CD4-positive, alpha-beta T cell treated with Interleukin-10 for 1 hour (primary cell): ENCODE measurements at regions not wholly inside any gene's neighbourhood (a gene's known extent, or its start where the extent isn't known, plus 50 kb on each side); places are given as distances from the start of the nearest gene placed in this dataset.
"Not testable (repeated sequence)": the region's sequence is repeated elsewhere in the genome, so short reads cannot be mapped to it uniquely, and the experiment has no call there.

Source experiments
- DNase-seq: peaks from one replicate; pipeline ENCODE4 v3.0.0-alpha.2; 2020

DNA sequence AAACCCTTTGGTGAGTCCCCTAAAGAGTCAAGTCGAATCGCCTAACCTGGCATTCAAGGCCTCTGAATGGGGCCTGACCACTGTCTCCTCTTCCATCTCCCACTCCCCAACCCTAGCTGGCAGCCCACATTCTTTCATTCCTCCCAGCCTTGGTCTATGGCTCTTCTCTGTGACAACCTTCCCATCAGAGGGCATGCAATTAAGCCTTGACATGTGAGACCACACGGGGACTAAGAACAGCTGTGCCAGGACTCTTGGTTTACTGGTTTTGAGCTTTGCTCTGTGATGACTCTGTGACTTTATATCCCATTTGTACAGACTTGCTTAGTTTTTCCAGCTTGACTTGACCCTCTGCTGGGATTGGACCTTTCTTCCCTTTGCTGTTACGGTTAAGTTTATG, 116.6 kb downstream of the BUB3 start:
- DNase-seq = no peak

DNA sequence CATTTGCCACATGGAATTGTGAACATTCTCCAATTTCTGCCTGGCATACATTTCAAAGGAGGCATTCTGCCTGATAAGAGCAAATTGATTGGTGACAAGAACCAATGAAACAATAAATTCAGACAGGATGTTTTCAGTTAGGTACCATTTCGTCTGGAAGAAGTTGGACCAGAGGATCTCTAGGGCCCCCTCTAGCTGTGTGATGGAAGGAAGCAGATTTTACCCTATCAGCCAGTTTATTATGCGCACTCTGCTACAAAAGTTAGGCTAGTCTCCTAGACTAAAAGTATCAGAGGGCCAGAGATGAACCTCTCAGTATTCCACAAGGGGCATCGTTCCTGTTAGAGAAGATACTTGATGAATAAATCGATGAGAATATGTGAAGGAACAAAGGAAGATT, 118.0 kb downstream of the BUB3 start:
- DNase-seq = peak; percentile 11

DNA sequence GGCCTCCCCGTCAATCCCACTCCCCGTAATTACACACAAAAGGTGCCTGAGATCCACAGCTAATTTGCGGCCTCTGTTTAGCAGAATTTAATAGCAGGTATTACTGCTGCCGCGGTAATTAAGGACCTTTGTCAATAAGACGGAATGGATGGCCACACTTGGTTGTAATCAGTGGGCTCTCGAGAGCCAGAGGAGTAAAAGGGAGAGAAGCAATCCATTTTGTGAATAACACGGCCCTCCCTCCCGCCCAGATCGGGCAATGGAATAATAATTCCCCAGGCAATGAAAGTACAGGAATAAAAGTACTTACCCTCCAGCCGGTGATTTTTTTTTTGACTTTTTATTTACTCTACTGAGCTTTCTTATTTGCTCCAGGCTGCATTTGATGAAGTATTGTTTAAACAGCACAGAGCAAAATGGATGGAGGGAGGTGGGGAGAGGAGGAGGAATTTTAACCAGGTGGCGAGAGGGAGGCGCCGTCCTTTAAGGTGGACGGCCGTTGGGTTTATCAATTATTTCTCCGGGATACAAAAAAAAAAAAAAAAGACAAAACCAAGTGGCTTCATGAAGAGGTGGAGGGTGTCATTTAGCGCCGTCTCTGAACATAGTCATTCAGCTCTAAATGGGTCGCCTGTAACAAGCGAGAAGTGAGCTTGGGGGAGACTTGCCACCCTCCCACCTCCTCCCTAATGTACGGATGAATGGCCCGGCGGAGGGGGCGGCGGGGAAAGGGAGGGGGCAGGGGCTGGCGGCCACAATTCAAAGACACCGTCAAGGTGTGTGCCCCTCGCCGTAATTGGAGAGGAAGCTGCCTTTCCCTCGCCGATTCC, 120.3 kb downstream of the BUB3 start:
- DNase-seq = no peak

DNA sequence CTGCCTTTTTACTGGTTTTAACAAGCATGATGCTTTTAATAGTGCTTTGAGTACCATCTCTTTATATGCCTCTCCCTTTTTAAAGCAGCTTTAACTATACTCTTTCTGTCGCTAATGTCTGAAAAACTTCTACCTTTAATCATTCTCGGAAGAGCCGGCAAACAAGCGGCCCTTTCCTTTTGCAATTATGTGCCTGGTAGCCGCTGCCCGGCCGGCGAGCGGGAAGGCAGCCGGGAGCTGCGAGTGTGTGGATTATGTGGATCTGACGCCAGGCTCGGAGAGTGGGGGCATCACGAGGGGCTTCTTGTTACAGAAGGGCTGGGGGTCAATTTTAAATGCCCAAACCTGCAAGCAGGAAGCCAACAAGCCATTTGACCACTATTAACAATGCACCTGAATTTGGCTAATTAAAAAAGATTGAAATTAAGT, 120.9 kb downstream of the BUB3 start:
- no peak for DNase-seq

DNA sequence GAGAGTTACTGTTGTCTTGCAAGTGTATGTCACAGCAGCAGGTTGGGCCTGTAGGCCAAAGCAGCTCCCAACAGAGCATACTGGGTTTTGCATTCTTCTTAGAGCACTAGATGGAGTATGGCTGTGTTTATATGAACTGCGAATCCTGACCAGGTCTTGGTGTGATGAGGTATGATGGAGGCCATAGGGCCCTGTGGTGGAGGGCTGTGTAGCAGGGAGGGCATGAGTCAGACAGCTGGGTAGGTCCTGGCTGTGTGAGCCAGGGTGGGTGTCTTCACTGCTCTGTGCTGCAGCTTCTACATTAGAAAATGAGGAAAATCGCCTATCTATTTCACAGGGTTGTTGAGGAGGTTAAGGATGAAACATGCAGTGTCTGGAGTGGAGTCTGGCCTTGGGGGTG, 124.2 kb downstream of the BUB3 start:
- no peak for DNase-seq

DNA sequence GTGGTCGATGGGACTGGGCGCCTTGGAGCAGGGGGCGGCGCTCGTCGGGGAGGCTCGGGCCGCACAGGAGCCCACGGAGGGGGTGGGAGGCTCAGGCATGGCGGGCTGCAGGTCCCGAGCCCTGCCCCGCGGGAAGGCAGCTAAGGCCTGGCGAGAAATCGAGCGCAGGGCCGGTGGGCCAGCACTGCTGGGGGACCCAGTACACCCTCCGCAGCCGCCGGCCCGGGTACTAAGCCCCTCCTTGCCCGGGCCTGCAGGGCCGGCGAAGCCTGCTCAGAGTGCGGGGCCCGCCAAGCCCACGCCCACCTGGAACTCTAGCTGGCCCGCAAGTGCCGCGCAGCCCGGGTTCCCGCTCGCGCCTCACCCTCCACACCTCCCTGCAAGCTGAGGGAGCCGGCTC, 129.2 kb downstream of the BUB3 start:
- not testable (repeated sequence) for DNase-seq

DNA sequence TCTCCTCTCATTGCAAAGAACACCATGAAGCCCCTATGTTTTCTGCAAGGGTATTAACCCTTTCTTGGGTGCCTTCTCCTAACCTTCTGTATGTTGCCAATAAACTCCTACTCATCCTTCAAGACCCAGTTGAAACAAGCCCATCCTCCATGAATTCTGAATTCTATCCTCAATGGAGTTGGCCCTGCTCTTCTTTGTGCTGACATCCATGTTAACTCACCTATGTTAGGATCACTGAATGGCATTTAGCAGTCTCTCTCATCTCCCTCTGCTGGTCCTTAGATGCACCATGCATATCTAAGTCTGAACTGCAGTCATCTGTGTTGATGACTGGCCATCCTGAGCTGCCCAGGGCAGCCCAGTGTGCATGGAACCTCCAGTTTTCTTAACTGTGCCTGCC, 129.8 kb downstream of the BUB3 start:
- no peak for DNase-seq

DNA sequence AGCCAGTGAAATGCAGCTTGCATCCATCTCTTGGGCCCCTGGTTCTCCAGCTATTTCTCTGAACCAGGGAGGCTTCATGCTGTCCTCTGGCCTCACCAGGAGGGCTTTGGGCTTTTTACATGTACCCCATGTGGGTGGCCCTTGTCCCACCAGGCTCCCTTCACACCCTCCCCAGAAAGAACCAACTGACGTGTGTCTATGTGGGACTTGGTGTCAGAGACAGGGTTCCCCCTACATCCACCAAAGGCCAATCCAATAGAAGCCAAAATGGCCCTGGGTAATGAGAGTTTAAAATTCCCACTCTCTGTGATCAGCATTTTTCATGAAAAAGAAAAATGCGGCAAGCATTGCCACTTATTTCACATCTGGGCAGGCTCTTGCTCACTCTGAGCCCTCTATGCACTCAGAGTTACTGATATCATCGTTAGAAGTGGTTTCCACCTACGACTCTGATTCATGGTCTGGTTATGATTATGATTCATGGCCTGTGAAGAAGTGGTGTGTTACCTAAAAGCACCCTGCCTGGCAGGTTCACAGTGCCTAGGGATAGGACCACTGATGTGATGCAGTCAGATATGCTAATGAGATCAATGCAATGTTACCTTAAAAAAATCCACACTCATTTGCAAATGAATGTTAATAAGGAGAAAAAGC, 133.5 kb downstream of the BUB3 start:
- no peak for DNase-seq

DNA sequence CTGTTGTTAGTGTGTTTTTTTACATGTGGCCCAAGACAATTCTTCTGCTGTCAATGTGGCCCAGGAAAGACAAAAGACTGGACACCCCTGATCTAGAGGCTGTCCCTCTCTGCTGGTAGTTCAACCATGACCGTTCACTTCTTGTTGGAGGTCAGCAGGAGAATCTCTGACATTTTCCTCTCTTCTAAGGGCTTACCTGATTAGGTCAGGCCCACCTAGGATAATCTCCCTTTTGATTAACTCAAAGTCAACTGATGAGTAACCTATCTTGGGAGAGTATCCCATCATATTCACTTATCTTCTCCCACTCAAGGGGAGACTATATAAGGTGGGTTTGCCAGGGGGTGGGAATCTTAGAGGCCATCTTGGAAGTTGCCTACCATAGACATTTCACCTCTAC, 135.2 kb downstream of the BUB3 start:
- DNase-seq = no peak

DNA sequence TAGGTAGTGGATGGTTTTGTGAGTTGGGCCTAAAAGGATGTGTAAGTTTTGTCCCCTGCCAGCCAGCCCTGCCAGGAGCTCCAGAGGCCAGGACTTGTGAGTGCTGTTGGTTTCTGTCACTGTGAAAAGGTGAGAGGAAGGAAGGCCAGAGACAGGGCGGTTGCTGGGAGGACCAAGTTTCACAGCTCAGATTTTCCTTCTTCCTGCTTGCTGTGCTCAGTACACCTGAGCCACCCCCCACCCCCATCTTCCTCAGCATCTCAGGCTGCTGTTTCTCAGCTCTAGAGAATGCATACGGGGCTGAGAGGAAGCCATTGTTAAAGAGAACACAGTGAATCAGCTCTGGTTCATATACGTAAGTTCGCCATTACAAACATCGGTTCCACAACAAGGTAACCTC, 139.9 kb downstream of the BUB3 start:
- DNase-seq = no peak

DNA sequence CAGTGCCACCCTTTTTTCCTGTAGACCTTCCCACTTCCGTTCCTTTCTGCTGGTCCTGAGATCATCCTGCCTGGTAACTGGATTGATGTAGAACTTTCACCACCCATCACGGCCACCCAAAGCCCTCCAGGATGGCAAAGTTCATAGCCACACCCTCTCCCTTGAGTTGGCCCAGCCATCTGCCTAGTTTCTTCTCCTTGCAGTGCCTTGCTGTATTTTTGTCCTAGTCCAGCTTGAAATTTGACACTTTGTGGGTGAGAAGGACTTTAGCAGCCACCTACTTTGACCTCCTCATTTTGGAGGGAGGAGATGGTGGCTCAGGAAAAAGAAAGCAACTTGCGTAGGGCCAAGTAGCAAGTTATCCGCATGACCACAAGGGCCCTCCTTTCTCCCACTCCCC, 140.7 kb downstream of the BUB3 start:
- DNase-seq = no peak

DNA sequence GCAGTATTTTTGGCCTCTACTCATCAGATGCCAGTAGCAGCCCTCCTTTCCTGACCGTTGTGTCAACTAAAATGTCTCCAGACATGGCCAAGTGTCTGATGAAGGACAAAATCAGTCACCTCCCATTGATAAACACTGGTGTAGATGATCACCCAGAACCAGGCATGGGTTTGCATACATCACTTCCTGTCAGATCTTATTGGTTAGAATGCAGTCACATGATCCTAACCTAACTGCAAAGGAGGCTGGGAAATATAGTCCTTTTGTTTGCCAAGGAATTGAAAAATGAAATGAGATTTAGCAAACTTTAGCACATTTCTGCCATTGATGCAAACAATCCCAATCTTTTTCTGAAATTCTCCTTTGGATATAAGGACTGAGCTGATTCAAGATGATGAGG, 141.4 kb downstream of the BUB3 start:
- peak; percentile 6 for DNase-seq

DNA sequence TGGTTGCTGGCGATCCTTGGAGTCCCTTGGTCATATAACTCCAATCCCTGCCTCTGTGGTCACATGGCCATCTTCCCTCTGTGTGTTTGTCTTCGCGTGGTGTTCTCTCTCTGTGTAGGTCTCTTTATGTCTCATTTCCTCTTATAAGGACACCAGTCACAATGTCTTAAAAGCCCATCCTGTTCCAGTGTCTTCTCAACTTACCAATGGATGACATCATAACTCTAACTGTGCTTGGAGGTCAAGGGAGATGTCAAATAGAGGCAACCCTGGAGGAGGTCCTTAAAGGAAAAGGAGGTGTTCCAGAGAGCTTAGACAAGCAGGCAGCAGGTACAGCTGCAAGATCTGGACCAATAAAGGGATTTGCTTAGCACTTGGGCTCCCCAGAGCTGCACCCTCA, 143.0 kb downstream of the BUB3 start:
- no peak for DNase-seq

DNA sequence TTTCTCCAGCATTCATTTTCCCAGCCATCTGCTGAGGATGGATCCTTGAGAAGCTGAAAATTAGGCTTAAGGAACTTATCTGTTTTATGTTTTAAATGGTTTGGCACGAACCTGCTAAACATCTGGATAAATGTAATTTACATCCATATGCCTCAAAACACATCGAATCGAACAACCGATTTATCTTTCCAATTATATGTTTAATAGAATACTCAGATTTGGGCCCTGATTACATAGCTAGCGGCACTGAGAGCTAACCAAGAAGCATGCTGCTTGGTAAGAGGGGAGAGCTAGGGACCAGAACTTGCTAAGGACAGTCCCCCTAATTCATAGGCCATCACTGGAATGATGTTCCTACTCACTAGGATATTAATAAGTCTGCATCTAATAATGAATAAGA, 144.4 kb downstream of the BUB3 start:
- DNase-seq = no peak

DNA sequence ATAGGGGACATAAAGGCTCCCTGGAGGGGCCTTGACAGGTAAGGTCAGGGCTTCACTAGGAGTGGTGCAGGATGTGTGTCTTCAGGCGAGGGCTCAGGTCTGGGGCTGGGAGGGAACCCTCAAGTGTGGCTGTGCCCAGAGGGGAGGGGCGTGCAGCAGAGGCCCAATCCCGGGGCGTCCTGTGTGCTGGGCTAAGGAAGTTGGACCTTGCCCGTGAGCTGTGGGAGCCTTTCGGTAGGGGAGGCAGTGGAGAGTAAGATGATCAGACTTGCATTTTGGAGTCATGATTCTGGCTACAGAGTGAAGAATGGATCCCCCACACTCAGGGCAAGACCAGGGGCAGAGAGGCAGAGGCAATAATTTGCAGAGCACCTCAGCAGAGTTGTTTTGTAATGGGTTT, 145.4 kb downstream of the BUB3 start:
- DNase-seq = no peak

DNA sequence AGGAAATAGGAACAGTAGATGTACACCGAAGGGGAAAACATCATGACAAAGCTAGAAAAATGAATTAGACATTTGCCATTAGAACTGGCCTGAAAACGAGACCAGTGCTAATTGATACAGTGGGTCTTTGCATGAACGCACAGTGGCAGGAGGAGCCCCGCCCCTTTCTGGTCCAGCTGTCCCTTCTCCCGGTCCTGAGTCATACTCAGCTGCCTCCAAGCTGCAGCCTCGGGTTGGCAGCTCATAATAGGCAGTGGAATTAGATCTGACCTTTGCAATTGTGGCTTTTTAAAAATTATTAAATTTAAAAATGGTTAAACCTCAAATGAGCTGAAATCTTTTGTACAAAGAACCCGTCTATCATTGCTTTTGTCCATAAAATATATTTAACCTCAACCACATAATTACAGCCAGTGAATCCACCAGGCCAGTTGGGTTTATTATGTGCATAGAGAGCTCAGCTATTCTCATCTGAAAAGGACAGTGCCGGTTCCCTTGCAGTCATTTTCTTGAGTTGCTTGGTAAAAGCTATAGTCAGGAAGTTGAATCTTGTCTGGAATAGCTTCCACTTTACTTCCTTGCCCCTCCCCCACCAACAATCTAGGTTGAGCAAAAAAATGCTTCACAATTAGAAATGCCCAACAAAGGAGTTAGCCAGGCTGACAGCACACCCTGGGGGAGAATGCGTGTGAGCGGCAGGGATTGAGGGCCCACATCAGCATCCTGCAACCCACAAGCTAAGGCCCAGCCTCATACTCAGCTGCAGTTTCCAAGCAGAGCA, 147.1 kb downstream of the BUB3 start:
- DNase-seq = no peak

DNA sequence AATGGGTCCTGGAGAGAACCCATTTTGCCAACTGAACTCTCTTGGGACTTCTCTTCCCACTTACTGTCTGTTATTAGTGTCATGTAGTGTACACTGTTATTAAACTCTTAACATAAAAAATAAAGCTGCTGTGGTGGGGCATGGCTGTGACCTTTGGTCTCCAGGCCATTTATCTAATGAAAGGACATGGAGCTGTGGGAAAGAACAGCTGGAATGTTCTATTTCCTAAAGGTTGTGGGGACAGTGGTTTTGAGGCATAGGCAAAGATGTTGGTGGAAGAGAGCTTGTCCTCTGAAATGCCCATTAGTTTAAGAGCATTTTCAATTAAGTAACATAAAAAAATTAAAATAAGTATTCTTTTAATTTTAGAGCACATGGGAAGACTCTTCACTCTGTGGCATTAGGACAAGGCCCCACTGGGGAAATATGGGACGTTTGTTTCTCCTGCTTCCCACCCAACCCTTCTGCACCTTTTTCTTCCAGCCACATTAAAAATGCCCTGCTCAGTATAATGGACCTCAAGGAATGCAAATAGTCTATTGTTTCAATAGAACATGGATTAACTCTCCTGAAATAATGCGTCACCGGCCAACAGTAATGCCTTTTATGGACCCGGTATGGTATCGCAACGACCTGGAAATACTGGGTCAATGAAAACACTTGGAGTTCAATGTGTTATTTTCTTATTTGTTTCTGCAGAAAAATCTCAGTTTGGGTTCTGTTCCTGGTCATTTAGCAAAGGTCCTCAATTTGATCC, 149.6 kb downstream of the BUB3 start:
- DNase-seq = no peak

DNA sequence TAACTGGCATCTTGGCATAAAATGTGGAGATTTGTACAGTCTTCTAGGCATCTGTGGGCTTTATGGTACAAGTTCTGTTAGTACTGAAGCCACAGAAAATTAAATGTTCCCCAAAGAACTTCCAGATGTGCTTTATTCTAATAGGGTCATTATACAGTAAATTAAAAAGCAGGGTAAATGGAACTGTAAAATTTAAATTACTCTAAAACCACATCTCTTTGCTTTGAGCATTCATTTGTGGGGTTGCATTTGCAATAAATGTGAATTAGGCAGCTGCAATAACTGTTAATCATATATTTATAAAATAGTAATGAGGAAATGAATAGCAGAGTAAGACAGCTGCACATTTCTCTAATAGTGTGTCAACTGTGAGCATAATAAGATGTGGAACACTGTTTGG, 151.5 kb downstream of the BUB3 start:
- DNase-seq = no peak

DNA sequence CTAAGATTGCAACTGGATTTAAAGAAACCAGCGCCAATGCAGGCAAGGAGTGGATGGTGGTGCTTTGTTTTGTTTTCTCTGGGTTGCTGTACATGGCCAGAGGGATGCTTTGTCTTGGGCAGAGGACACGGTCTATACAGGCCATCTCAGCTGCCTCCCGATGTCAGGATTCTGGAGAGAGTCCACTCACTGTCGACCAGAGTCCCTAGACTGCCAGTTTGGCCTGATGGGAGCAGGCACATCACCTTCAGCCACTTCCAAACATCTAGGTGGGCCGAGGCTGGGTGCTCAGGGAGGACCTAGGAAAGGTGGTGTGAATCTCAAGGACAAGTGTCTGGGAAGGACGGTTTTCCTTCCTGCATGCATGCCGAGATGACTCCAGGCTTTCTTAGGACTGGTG, 152.1 kb downstream of the BUB3 start:
- DNase-seq = no peak

DNA sequence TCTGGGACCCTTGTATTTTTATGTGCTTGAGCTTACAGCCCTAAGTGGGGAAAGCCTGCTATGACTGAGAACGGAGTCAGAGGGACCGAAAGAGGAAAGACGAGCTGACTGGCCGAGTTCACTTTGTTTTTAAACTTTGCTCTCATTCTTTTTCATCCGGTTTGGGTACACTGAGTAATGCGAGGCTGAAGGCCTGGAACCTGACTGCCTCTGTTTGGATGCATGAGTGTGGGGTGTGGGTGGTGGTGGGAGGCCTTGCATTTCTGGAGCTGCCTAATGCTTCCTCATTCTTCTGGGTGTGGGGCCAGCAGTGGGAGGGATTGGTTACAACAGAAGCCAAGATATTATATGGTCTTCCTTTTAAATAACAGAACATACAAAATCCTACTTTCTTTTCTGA, 155.5 kb downstream of the BUB3 start:
- no peak for DNase-seq

DNA sequence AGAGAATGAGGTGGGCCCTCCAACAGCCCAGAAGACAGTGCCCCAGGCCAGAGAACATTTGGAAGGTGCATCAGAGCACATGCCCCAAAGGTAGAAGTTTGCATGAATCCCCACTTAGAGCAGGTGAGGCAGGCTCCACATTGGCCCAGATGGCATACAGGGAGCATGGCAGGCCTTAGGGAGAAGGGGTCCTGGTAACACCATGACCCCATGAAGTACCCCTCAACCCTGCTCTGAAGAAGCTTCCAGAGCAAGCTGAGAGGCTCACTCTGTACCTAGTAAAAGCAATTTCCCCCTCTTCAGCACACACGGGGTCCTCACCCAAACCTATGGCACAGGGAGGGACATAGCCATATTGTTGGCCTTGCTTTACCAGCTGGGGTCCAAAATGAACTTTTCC, 162.6 kb downstream of the BUB3 start:
- DNase-seq = no peak

DNA sequence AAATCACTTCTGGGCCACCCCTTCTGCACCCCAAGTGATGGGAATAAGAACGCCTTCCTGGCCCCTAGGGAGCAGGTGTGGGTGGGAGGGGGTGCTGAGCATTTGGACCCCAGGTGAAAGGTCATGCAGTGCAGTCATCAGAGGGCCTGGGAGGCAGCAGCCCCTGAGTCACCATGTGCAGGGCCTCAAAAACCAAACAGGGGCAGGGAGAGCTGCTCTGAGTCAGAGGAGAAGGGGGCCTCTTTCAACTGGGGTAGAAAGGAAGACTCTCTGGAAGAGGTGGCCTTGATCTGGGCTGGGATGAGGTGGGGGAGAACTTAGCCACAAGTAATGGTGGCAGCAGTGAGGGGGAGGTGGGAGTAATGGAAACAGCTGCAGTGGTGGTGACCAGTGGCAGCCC, 164.3 kb downstream of the BUB3 start:
- no peak for DNase-seq

DNA sequence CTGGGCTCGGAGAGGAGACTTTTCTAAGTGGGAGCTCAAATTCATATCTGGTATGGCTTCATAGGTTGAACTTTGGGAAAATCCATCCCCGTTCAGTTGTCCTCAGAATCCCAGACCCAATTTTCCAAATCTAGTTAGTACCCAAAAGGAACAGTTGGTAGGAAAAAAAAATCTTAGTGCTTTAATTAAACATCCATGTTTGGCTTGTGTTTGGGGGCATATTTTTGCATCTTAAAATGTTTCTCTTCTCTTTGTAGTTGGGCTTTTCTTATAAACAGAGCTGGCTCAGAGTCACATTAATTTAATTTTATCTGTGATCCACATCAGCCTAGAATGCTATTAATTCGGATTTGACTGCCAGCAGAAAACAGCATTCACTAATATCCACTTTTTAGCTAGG, 165.9 kb downstream of the BUB3 start:
- DNase-seq = no peak
